HEK293T (cell line): ENCODE measurements at regions not wholly inside any gene's neighbourhood (a gene's known extent, or its start where the extent isn't known, plus 50 kb on each side); places are given as distances from the start of the nearest gene placed in this dataset.

ENCODE experiments used
- CTCF ChIA-PET: fragments of 350-600 bp; formaldehyde crosslinking; extraction: SDS; loops from one replicate; lab custom pipeline; 2021; ENCODE audit warnings: antibody characterized with exemption, inconsistent platforms; lab: Yijun Ruan, JAX
- POLR2A ChIA-PET: fragments of 350-600 bp; formaldehyde crosslinking; extraction: SDS; loops from one replicate; lab custom pipeline; 2020; ENCODE audit warnings: antibody characterized with exemption, inconsistent platforms; lab: Yijun Ruan, JAX
- DNase-seq: peaks from one replicate; pipeline ENCODE4 v3.0.0; 2012; ENCODE audit warnings: mixed read lengths; ENCODE audit errors: extremely low spot score
- ARNT ChIP-seq: fragments of 450-650 bp; IDR thresholded peaks from 2 replicates; pipeline ENCODE4 v1.6.1; 2017; ENCODE audit warnings: mild to moderate bottlenecking
- BHLHE40 ChIP-seq: fragments of 450-650 bp; IDR thresholded peaks from 2 replicates; pipeline ENCODE4 v1.6.1; 2016; ENCODE audit warnings: mild to moderate bottlenecking, moderate library complexity, borderline replicate concordance
- CTBP1 ChIP-seq: fragments of 450-650 bp; IDR thresholded peaks from 2 replicates; pipeline ENCODE4 v1.6.1; 2016; ENCODE audit warnings: borderline replicate concordance
- ELF4 ChIP-seq: fragments of 450-650 bp; IDR thresholded peaks from 2 replicates; pipeline ENCODE4 v1.6.1; 2017; ENCODE audit warnings: antibody characterized with exemption
- FOXA1 ChIP-seq: fragments of 450-650 bp; IDR thresholded peaks from 2 replicates; pipeline ENCODE4 v1.6.1; 2016; ENCODE audit warnings: mild to moderate bottlenecking
- FOXK2 ChIP-seq: fragments of 450-650 bp; IDR thresholded peaks from 2 replicates; pipeline ENCODE4 v1.6.1; 2016; ENCODE audit warnings: mild to moderate bottlenecking
- FOXM1 ChIP-seq: fragments of 450-650 bp; IDR thresholded peaks from 2 replicates; pipeline ENCODE4 v1.6.1; 2017; ENCODE audit warnings: mild to moderate bottlenecking, borderline replicate concordance
- HDGF ChIP-seq: fragments of 450-650 bp; IDR thresholded peaks from 2 replicates; pipeline ENCODE4 v1.6.1; 2017; ENCODE audit warnings: antibody characterized with exemption, borderline replicate concordance
- L3MBTL2 ChIP-seq: fragments of 450-650 bp; conservative IDR thresholded peaks from 2 replicates; pipeline ENCODE4 v1.6.1; 2016; ENCODE audit warnings: mild to moderate bottlenecking
- LEF1 ChIP-seq: fragments of 450-650 bp; IDR thresholded peaks from 2 replicates; pipeline ENCODE4 v1.6.1; 2017; ENCODE audit warnings: mild to moderate bottlenecking, borderline replicate concordance
- NFRKB ChIP-seq: fragments of 450-650 bp; IDR thresholded peaks from 2 replicates; pipeline ENCODE4 v1.6.1; 2016; ENCODE audit warnings: mild to moderate bottlenecking, moderate library complexity
- SP1 ChIP-seq: fragments of 450-650 bp; IDR thresholded peaks from 2 replicates; pipeline ENCODE4 v1.6.1; 2017
- SUZ12 ChIP-seq: fragments of 450-650 bp; IDR thresholded peaks from 2 replicates; pipeline ENCODE4 v1.6.1; 2016; ENCODE audit warnings: mild to moderate bottlenecking
- TARDBP ChIP-seq: fragments of 450-650 bp; IDR thresholded peaks from 2 replicates; pipeline ENCODE4 v1.6.1; 2016
- ZNF384 ChIP-seq: fragments of 450-650 bp; IDR thresholded peaks from 2 replicates; pipeline ENCODE4 v1.6.1; 2016
- TF ChIP-seq, protein P1 (sequence below): fragments of 450-650 bp; IDR thresholded peaks from 2 replicates; pipeline ENCODE4 v1.6.1; 2016

DNA sequence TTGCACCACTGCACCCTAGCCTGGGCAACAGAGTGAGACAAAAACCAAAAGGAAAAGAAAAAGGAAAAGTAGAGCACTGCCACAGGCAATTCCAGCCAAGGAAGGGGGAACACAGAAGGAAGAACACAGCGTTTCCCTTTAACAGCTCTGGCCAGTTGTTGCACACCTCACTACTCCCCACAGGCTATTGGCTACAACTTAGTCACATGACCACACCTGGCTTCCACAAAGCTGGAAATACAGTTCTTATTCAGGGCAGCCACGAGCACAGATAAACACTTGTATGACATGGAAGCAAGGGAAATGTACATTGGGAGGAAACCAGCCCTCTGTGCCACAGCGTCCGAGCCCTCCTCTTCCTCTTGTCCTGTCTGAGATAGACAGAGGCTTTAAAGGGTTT, 249.0 kb upstream of the JARID2 start:
- no peak for TF ChIP-seq FOXK2
- no peak for TF ChIP-seq BHLHE40
- no peak for TF ChIP-seq L3MBTL2
- TF ChIP-seq, protein P1, sequence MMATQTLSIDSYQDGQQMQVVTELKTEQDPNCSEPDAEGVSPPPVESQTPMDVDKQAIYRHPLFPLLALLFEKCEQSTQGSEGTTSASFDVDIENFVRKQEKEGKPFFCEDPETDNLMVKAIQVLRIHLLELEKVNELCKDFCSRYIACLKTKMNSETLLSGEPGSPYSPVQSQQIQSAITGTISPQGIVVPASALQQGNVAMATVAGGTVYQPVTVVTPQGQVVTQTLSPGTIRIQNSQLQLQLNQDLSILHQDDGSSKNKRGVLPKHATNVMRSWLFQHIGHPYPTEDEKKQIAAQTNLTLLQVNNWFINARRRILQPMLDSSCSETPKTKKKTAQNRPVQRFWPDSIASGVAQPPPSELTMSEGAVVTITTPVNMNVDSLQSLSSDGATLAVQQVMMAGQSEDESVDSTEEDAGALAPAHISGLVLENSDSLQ = no peak
- TF ChIP-seq ARNT = no peak
- no peak for TF ChIP-seq TARDBP
- no peak for TF ChIP-seq FOXA1
- no peak for TF ChIP-seq CTBP1
- TF ChIP-seq NFRKB = no peak
- no peak for TF ChIP-seq ZNF384
- TF ChIP-seq FOXM1 = no peak
- TF ChIP-seq ELF4 = no peak
- no peak for TF ChIP-seq HDGF
- TF ChIP-seq SP1 = no peak
- no peak for TF ChIP-seq SUZ12
- CTCF ChIA-PET = no interaction called here
- no peak for DNase-seq
- POLR2A ChIA-PET = no interaction called here

DNA sequence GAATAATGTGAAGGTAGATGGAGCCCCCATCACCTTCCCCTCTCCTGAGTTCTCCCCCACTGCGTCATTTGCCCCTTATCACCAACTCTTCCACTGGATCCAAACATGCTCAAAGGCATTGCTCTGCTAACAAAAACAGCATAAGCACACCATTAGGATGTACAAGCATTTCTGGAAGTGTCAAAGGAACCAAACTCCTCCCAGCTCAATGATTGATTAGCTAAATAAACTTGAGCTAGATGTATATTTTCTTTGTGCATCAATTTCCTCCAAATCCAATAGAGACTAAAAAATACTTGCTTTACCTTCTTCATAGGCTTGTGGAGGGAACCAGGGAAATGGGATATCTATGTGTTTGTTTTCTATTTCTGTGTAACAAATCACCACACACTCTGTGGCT, 248.4 kb upstream of the JARID2 start:
- no peak for TF ChIP-seq TARDBP
- no peak for TF ChIP-seq SUZ12
- TF ChIP-seq, protein P1 = peak; percentile 78
- no peak for DNase-seq
- CTCF ChIA-PET = no interaction called here
- POLR2A ChIA-PET = no interaction called here

DNA sequence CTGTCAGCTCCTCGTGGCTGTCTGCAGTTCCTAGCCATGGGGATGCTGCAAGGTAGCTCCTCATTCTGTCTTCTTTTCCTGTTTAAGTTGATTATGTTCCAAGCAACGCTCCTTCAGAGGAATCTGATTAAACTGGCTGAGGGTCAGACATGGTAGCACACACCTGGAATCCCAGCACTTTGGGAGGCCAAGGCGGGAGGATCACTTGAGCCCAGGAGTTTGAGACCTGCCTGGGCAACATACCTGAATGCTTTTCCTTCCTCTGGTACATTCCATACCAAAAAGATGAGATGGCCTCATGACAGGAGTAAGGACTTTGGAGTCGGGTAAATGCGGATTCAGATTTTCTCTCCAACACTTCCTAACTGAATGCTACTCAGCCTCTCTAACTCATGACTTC, 246.8 kb upstream of the JARID2 start:
- POLR2A ChIA-PET = no interaction called here
- CTCF ChIA-PET = no interaction called here
- no peak for DNase-seq
- TF ChIP-seq SUZ12 (no peak), L3MBTL2 (no peak), CTBP1 (no peak)

DNA sequence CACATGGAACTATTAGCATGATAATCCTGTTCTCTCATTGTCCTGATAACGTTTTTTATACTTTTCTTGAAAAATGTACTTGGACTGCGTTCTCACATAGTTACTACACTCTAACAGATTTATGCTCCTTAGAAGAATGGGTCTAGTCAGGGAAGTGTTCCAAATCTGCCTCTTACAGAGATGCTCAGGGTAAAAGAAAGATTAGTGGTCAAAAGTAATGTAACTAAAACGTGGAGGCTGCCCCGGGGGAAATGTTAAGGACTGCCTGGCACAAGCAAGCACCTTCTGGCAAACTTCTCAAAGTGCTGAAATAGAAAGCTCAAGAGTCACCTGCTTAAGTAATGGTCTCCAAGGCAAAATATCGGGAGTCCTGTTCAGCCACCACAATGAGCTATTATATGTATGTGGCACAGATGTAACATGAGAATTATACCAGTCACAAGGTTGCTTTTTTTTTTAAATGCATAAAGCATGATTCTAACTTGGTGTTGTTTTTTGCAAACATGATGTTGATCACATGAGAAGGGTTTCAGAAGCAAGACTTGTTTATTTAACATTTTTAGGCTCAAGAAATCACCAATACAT, 244.5 kb upstream of the JARID2 start:
- ChIA-PET CTCF (interaction anchor here (0.6 kb wide), 1 partner anchor 120 kb away, joined by 3 read pairs; no protein-coding TSS in a partner anchor), POLR2A (no interaction called here)
- TF ChIP-seq FOXM1 (no peak), HDGF (no peak), SP1 (no peak), CTBP1 (no peak), BHLHE40 (no peak), FOXA1 (no peak), ARNT (no peak), ZNF384 (no peak), ELF4 (no peak), LEF1 (no peak), NFRKB (no peak), SUZ12 (no peak), FOXK2 (no peak)
- TF ChIP-seq, protein P1 = no peak
- no peak for DNase-seq

DNA sequence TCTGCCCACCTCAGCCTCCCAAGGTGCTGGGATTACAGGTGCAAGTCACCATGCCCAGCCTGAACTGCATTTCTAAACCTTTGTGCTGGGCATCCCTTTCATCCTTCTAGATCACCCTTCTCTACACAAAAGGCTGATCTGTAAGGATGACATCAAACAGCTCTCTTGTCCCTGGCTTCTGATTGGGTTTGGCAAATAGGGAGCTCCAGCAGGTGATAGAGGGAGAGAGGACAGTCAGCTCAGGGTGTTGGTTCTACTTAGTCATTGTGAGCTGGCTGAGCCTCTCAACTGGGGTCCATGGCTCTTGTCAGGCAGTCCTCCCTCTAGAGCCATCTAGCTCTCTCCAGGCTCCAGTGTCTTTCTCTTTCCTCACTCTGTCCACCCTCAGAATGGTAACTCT, 237.6 kb upstream of the JARID2 start:
- POLR2A ChIA-PET = no interaction called here
- CTCF ChIA-PET = no interaction called here
- no peak for DNase-seq
- TF ChIP-seq LEF1 (no peak), FOXA1 (no peak), CTBP1 (no peak), ZNF384 (no peak), ELF4 (no peak), FOXM1 (no peak), L3MBTL2 (no peak), HDGF (no peak), SUZ12 (no peak), BHLHE40 (no peak), NFRKB (no peak), SP1 (no peak), ARNT (no peak), TARDBP (no peak), FOXK2 (no peak)
- TF ChIP-seq, protein P1 = no peak

DNA sequence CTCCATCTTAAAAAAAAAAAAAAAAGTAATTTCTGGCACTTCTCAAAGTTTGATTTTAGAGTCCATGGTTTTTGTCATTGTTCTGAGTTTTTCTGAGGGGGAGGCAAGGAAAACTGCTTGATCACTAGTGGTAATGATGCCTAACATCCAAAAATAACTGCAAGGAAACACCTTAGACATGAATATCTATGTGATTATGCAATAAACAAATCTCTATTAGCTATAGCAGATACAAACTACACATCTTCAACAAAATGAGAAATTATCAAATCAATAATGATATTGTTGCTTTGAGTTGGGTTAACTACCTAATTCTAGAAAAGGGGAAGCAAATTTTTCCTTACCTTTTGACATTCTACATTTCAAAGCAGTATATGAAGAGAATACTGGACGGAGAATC, 230.9 kb upstream of the JARID2 start:
- CTCF ChIA-PET = no interaction called here
- POLR2A ChIA-PET = no interaction called here
- DNase-seq = no peak
- TF ChIP-seq FOXM1 (no peak), BHLHE40 (no peak), ARNT (no peak), FOXA1 (no peak), L3MBTL2 (no peak), ELF4 (no peak), TARDBP (no peak), FOXK2 (no peak), CTBP1 (no peak), HDGF (no peak)
